Epidermal melanocyte (primary cell): ENCODE measurements at regions not wholly inside any gene's neighbourhood (a gene's known extent, or its start where the extent isn't known, plus 50 kb on each side); places are given as distances from the start of the nearest gene placed in this dataset.
"Not testable (repeated sequence)": the region's sequence is repeated elsewhere in the genome, so short reads cannot be mapped to it uniquely, and the experiment has no call there.

Experiments used
- DNase-seq: peaks from one replicate; pipeline ENCODE4 v3.0.0; 2011; ENCODE audit warnings: low spot score; ENCODE audit not compliant: insufficient read length

DNA sequence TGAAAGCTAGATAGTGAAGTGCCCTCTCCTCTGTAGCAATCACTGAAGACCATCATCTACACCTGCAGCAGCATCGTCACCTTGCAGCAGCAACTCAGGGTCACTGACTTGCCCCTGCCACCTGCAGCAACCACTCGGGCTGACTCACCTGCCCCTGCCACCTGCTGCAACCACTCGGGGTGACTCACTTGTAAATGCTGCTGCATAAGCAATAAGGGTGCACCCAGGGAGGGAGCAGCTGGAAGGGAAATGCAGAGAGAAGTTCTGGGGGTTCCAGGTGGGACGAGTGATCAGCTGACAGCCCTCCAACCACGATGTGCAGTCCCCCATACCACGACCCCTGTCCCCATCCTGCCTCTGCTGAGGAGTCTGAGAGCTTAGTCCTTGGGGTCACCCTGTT lies 357.1 kb upstream of the SFSWAP start:
- DNase-seq = no peak

- no peak for DNase-seq
Measured at GRCh38 chr12:131355361-131356245, 355.3 kb upstream of the SFSWAP start.

DNA sequence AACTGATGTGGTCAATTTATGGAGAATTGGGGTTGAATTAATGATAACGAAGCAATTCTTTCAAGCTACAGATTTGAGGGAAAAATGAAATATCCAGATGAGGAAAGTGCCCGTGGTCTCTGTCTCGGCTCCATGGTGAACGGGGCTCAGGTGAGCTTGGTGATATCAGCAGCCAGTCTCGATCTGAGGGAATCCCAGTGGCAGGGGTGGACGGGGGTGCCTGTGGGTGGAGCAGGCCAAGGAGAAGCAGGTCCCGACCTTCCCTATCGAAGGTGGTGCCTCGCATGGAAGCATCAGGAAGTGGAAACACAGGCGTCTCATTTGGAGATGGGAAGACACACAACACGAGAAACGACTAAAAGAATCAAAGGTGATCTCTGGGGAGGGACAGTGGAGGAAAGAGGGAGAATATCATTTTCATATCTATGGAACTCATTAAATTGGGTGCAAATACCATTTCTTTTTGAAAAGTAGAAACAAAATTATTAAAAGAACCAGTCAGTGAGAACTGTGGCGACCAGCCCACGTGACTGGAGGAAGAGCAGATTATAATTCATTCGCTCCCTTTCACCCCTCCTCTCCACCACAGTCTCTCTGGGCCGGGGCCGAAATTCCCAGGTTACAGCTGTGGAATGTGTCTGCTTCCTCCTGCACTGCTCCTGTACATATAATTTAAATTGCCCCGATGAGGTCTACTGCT lies 354.3 kb upstream of the SFSWAP start:
- DNase-seq = no peak

DNA sequence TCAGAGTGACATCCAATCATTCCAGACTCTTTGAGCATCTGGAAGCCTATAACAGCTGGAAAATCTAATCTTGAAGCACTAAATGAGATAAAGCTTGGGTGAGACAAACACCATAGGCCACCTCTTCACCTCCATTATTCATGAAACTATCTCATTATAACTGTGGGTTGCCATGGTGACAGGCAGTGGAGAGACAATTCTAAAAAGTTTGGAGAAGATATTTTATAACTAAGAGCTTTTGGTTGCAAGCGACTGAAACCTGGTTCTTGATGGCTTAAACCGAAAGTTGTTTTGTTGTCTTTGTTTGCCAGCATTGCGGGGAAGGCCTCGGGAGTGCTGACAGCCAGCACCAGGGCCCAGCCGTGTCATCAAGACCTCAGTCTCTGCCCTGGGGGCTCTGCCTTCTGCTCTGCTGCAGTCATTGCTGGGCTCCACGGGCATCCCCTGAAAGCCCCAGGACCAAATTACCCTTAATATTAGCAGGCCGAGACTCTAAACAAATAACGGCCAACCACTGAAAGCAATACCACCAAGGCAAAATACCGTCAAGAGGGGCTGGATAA lies 353.6 kb upstream of the SFSWAP start:
- DNase-seq = no peak

DNA sequence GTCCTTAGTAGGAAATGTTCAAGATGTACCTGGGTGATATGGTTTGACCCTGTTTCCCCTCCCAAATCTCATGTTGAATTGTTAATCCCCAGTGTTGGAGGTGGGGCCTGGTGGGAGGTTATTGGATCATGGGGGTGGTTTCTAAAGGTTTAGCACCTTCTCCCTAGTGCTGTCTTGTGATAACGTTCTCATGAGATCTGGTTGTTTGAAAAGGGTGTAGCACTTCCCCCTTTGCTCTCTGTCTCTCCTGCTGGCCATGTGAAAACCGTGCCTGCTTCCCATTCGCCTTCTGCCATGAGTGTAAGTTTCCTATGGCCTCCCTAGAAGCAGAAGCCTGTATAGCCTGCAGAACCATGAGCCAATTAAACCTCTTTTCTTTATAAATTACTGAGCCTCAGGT lies 353.0 kb upstream of the SFSWAP start:
- no peak for DNase-seq

DNA sequence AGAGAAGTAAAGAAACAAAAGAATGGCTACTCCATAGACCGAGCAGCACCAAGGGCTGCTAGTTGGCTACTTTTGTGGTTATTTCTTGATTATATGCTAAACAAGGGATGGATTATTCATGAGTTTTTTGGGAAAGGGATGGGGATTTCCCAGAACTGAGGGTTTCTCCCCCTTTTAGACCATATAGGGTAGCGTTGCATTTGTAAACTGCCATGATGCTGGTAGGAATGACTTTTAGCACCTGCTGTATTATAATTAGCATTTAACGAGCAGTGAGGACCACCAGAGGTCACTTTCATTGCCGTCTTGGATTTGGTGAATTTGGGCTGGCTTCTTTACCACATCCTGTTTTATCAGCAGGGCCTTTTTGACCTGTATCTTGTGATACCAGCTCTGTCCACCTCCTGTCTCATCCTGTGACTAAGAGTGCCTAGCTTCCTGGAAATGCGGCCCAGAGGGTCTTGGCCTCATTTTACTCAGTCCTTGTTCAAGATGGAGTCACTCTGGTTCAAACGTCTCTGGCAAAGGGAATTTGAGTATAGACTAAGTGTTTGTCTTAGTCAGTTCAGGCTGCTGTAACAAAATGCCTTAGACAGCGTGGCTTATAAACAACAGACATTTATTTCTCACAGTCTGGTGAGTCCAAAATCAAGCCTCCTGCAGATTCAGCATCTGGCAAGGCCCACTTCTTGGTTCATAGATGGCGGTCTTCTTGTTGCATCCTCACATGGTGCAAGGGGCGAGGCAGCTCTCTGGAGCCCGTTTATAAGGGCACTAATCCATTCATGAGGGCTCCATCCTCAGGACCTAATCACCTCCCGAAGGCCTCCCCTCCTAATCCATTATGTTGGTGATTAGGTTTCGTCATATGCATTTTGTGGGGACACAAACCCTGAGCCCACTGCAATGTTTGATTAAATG lies 348.3 kb upstream of the SFSWAP start:
- DNase-seq = no peak

DNA sequence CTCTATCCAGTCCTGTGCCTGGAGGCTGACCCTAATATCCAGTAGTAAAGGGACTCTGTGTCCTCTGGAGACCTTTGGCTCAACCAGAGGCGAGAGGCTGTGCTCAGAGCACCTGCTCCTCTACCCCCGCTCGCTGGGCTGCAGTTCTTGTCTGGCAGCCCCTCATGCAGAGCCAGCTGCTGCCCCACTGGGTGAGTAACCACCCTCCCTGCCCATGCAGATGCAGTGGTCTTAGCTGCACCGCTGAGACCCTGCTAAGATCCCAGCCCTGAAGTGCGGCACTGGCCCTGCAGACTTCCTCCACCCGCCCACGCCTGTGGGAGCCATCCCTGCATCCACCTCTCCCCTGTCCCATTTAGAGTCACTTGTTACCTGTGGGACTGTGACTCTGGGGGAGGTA lies 347.5 kb upstream of the SFSWAP start:
- DNase-seq = no peak

DNA sequence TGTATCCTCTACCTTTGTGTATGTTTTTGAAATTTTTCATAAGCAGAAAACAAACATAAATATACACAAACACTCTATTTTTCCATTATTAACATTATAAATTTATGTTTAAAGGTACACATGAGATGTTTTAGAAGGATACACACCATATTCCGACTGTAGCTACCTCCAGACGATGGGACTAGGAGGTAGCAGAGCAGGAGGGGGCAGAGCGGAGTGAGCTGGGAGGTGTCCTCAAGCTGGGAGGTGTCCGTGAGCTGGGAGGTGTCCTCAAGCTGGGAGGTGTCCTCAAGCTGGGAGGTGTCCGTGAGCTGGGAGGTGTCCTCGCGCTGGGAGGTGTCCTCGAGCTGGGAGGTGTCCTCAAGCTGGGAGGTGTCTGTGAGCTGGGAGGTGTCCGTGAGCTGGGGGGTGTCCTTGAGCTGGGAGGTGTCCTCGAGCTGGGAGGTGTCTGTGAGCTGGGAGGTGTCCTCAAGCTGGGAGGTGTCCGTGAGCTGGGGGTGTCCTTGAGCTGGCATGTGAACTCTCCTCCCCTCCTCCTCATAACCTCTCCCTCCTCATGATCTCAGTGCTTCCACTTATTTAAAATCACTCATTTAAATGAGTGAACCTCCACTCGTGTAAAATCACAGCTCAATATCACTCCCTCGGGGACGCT lies 346.9 kb upstream of the SFSWAP start:
- DNase-seq = no peak

GRCh38 chr12:131364903-131365820 lies 345.7 kb upstream of the SFSWAP start:
- no peak for DNase-seq

DNA sequence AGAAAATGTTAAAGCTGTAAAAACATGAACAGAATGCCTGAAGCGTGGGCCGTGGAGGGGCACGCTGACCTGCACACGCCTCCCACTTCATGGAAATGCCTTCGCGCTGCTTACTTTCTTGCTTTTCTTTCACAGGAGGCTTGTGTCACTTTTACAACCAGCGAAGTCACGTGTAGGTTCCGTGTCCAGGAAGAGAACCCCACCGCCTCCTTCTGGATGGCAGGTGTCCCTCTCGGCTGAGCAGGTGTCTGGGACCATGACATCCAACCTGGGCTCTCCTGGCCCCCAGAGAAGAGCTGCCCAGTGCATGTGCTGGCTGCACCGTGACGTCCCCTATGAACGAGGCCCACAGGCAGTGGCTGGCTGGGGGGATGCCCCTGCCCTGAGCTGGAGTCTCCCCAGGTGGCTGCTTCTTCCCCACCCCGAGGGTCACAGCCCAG lies 345.0 kb upstream of the SFSWAP start:
- no peak for DNase-seq

DNA sequence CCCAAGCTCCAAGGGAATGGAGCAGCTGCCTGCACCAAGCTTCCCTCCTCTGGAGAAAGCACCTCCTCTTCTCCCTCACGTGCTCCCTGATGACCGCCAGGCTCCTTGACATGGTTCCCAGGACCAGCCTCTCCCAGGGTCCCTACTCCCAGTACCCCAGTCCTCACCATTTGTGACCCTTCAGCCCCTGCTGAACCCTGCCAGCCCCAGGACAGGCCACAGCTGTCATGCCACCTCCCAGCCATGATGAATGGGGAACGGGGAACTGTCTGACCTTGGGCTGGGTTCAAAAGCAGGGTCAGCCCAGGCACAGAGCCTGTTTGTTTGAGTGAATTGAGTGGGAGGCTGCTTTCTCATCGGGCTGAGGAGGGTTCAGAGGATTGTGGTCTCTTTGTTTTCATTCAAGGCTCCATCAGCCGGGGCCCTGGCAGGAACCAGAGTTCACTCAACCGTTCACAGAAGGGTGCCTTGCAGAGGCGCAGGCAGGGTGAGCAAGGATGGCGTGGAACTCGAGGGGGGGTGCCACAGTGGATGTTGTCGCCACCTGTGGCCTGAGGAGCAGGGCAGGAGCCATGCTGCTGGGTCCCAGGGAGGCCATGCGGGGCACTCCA lies 344.5 kb upstream of the SFSWAP start:
- no peak for DNase-seq

DNA sequence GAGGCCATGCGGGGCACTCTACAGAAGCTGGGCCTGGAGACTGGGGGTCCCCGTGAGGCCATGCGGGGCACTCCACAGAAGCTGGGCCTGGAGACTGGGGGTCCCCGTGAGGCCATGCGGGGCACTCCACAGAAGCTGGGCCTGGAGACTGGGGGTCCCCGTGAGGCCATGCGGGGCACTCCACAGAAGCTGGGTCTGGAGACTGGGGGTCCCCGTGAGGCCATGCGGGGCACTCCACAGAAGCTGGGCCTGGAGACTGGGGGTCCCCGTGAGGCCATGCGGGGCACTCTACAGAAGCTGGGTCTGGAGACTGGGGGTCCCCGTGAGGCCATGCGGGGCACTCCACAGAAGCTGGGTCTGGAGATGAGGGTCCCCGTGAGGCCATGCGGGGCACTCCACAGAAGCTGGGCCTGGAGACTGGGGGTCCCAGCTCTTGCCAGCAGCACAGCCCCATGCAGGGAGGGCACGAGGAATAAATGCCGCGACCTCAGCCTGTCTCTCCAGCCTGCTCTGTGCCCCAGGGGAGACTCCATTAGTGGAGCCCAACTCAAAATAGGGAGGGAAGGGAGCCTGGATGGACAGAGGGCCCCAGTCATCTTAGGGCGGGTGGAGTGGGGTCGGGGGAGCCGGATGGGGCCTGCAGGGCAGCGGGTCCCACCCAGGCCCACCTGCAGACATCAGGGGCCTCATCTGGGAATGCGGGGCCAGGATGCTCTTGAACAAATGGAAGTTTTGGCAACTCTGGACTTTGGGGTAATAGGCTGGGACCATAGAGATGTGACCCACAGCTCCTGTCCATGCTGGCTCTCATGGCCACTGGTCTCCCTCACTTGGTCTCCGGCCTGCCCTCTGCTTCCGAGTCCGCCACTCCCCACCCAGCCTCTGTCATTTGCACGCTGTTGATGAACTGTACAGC lies 343.6 kb upstream of the SFSWAP start:
- not testable (repeated sequence) for DNase-seq

GRCh38 chr12:131367983-131368667 lies 342.8 kb upstream of the SFSWAP start:
- DNase-seq = no peak

DNA sequence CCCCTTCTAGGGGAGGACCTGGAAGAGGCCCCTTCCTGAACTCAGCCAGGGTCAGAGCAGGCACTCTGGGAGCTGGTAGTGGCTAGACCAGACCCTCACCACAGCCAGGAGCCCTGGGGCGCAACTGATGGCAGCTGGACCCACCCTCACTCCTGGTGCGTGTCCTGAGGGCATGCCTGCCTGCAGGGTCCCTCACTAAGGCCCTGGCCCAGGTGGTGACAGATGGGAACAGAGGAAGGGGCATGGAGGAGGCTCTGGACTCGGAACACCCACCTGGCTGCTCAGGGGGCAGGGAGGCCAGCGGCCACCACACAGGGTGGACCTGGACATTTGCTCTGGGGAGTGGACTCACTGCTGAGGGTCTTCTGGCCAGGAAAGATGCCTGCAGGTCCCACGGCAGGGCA lies 342.2 kb upstream of the SFSWAP start:
- no peak for DNase-seq

DNA sequence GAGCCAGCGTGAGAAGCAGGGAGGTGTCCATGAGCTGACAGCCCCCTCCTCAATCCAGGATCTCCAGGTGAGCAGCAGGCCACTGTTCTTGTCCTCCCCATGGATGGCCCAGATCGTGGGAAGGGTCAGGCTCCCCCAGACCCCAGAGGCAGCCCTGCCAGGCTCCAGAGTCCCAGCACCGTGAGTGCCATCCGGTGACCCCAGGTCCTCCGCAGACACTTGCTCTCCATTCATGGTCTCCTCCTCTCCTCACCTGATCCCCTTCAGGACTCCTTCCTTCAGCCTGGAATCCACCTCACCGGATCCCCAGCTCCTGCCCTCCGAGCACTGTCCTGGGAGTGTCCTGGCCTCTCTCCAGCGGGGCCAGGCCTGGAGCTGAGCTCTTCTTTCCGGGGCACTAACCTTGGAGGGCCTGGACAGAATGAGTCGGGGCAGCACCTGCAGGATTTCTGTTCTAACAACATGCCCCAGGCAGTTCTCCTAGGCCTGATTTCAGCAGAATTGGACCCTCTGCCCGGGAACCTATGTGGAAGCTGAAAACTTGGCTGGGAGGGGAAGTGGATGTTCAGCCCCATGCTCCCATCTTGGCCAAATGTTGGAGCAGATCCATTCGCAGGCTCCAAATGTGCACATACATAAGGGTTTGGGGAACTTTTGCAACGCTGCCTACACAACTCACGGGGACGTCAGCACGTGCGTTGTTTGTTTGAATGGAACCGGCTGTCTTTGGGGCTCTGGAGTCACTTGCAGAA lies 341.6 kb upstream of the SFSWAP start:
- no peak for DNase-seq

DNA sequence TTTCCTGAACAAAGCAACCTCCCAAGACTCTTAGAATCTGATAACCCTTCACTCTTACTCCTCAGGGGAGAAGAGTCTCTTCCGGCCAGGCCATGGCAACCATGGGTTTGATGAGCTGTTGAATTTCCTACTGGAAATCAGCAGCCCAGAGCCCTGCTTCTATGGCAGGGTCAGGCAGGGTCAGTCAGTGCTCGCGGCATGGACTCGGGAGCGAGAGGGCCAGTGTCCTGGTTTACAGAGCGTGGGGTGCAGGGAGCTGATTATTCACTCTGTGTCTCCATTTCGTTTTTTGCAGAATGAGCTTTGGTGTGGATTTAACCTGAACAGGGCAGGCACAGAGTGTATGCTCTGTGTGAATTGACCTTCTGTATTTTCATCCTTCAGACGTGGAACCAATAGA lies 340.6 kb upstream of the SFSWAP start:
- no peak for DNase-seq

- no peak for DNase-seq
Measured at GRCh38 chr12:131370791-131371347, 340.0 kb upstream of the SFSWAP start.
